GM12891 (cell line): ENCODE measurements at regions not wholly inside any gene's neighbourhood (a gene's known extent, or its start where the extent isn't known, plus 50 kb on each side); places are given as distances from the start of the nearest gene placed in this dataset.
"Not testable (repeated sequence)": the region's sequence is repeated elsewhere in the genome, so short reads cannot be mapped to it uniquely, and the experiment has no call there.

Experiments used
- POLR2A ChIP-seq: IDR thresholded peaks from 2 replicates; pipeline ENCODE4 v1.6.1; 2011; ENCODE audit warnings: low read depth, low read length, control low read depth
- POLR2AphosphoS5 ChIP-seq: IDR thresholded peaks from 2 replicates; pipeline ENCODE4 v1.6.1; 2011; ENCODE audit warnings: low read depth, low read length, control low read depth
- SPI1 ChIP-seq: IDR thresholded peaks from 2 replicates; pipeline ENCODE4 v1.6.1; 2011; ENCODE audit warnings: low read depth, low read length, control low read depth
- TAF1 ChIP-seq: IDR thresholded peaks from 2 replicates; pipeline ENCODE4 v1.6.1; 2011; ENCODE audit warnings: low read depth, low read length, control low read depth

DNA sequence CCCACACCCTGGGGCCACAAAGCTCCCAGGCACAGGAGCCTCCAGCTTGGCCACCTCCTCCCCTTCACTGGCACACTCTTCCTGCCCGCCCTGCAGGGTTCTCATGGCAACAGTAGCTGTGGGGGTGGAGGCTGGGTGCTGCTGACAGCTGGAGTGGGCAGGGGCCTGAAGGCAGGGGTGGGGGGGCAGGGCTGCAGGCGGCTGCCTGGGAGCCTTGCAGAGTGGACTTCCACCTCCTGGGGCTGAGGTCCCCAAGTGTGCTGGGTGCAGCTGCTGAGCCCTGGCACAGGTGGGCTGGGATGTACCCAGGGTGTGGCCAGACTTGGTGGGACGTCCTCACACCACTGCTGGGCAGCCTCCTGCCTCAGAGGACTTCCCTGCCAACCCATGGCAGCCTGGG lies 254.8 kb downstream of the ANKRD30B start:
- not testable (repeated sequence) for TF ChIP-seq TAF1, POLR2A, POLR2AphosphoS5, SPI1
